RCC 7860 (cell line): ENCODE measurements at regions not wholly inside any gene's neighbourhood (a gene's known extent, or its start where the extent isn't known, plus 50 kb on each side); places are given as distances from the start of the nearest gene placed in this dataset.

Experiments
- DNase-seq: peaks from one replicate; pipeline ENCODE4 v3.0.0-alpha.2; 2015; ENCODE audit warnings: low spot score
- FAIRE-seq: peaks from 2 replicates; lab custom pipeline; 2012; peaks lifted over from hg19 to GRCh38; lab: Jason Lieb, UNC

- FAIRE-seq, result no peak
- DNase-seq, result no peak
Measured at GRCh38 chr2:120424274-120424796, 78.4 kb downstream of the INHBB start.

- DNase-seq (no peak), FAIRE-seq (no peak)
Measured at GRCh38 chr2:120425014-120425413, 79.1 kb downstream of the INHBB start.

- DNase-seq (no peak), FAIRE-seq (no peak)
Measured at GRCh38 chr2:120428748-120429147, 82.8 kb downstream of the INHBB start.

- DNase-seq (no peak), FAIRE-seq (no peak)
Measured at GRCh38 chr2:120429586-120430500, 83.9 kb downstream of the INHBB start.

- DNase-seq (no peak), FAIRE-seq (no peak)
Measured at GRCh38 chr2:120430501-120430830, 84.5 kb downstream of the INHBB start.

GRCh38 chr2:120430957-120431356, 85.0 kb downstream of the INHBB start:
- DNase-seq (no peak), FAIRE-seq (no peak)

GRCh38 chr2:120431386-120432292, 85.7 kb downstream of the INHBB start:
- DNase-seq (no peak), FAIRE-seq (no peak)

- DNase-seq (no peak), FAIRE-seq (no peak)
Measured at GRCh38 chr2:120432293-120432975, 86.5 kb downstream of the INHBB start.

GRCh38 chr2:120432976-120433815, 87.3 kb downstream of the INHBB start:
- FAIRE-seq (no peak), DNase-seq (no peak)

- FAIRE-seq, result no peak
- no peak for DNase-seq
Measured at GRCh38 chr2:120433816-120434290, 87.9 kb downstream of the INHBB start.

- FAIRE-seq (no peak), DNase-seq (no peak)
Measured at GRCh38 chr2:120434492-120435308, 88.8 kb downstream of the INHBB start.

GRCh38 chr2:120435671-120436459, 89.9 kb downstream of the INHBB start:
- FAIRE-seq, result no peak
- no peak for DNase-seq

- DNase-seq (no peak), FAIRE-seq (no peak)
Measured at GRCh38 chr2:120436460-120436739, 90.5 kb downstream of the INHBB start.

GRCh38 chr2:120436885-120437603, 91.1 kb downstream of the INHBB start:
- DNase-seq (peak; percentile 77), FAIRE-seq (no peak)

- FAIRE-seq, result no peak
- no peak for DNase-seq
Measured at GRCh38 chr2:120437604-120438000, 91.7 kb downstream of the INHBB start.

GRCh38 chr2:120438301-120439066, 92.5 kb downstream of the INHBB start:
- FAIRE-seq (no peak), DNase-seq (no peak)

GRCh38 chr2:120439067-120439368, 93.1 kb downstream of the INHBB start:
- DNase-seq (no peak), FAIRE-seq (no peak)
